K562 (cell line): ENCODE measurements at regions not wholly inside any gene's neighbourhood (a gene's known extent, or its start where the extent isn't known, plus 50 kb on each side); places are given as distances from the start of the nearest gene placed in this dataset.

Experiments
- BRF1 ChIP-seq: IDR thresholded peaks from 3 replicates; pipeline ENCODE4 v1.6.1; 2011; ENCODE audit warnings: borderline replicate concordance, mild to moderate bottlenecking; ENCODE audit not compliant: insufficient read length; ENCODE audit errors: extremely low read depth
- BRF2 ChIP-seq: IDR thresholded peaks from 3 replicates; pipeline ENCODE4 v1.6.1; 2011; ENCODE audit warnings: borderline replicate concordance, mild to moderate bottlenecking; ENCODE audit not compliant: insufficient read length, insufficient read depth
- CREB3 ChIP-seq: fragments of 450-650 bp; conservative IDR thresholded peaks from 2 replicates; pipeline ENCODE4 v1.6.1; 2016; ENCODE audit warnings: missing genetic modification characterization, low read depth, mild to moderate bottlenecking, missing compliant biosample characterization, moderate library complexity
- DMBX1 ChIP-seq: fragments of 250-450 bp; sonication (Bioruptor Pico); IDR thresholded peaks from 2 replicates; pipeline ENCODE4 v1.8.0; 2022; ENCODE audit warnings: inconsistent platforms, mild to moderate bottlenecking, moderate library complexity, borderline replicate concordance
- EP300 ChIP-seq: IDR thresholded peaks from 2 replicates; pipeline ENCODE4 v1.6.1; 2012; ENCODE audit warnings: low read length, improper control_type of control experiment
- ETV6 ChIP-seq, 3 experiments: fragments of 150-350 bp in 1 of 3; sonication (generic) in 1 of 3; formaldehyde crosslinking in 1 of 3; IDR thresholded peaks; 2 replicates each; pipeline versions ENCODE4 v1.6.1 to v1.8.0; 2014 to 2022; ENCODE audit warnings: borderline replicate concordance in 2 of 3, low read depth in 2 of 3, antibody characterized with exemption in 1 of 3, low read length in 1 of 3, mild to moderate bottlenecking in 1 of 3, missing genetic modification reagents in 1 of 3
- HDAC8 ChIP-seq: fragments of 450-650 bp; IDR thresholded peaks from 2 replicates; pipeline ENCODE4 v1.6.1; 2016; ENCODE audit warnings: mild to moderate bottlenecking, missing genetic modification characterization, moderate library complexity, missing compliant biosample characterization
- HMG20A ChIP-seq: fragments of 450-650 bp; formaldehyde crosslinking; conservative IDR thresholded peaks from 2 replicates; pipeline ENCODE4 v1.4.0; 2020; ENCODE audit warnings: mild to moderate bottlenecking, mixed read lengths
- JUND ChIP-seq, 2 experiments: IDR thresholded peaks; 2 replicates in 1 of 2; 3 replicates in 1 of 2; pipeline ENCODE4 v1.6.1; 2011; ENCODE audit warnings: borderline replicate concordance in 2 of 2, low read depth in 2 of 2, low read length in 2 of 2, improper control_type of control experiment in 1 of 2, missing biosample characterization in 1 of 2, missing genetic modification characterization in 1 of 2, missing genetic modification reagents in 1 of 2
- KDM4B ChIP-seq, 2 experiments: fragments of 450-650 bp in 1 of 2; sonication (generic) in 1 of 2; IDR thresholded peaks; 2 replicates each; pipeline ENCODE4 v1.6.1; 2016 to 2017; ENCODE audit warnings: borderline replicate concordance in 2 of 2, antibody characterized with exemption in 1 of 2, low read depth in 1 of 2, mild to moderate bottlenecking in 1 of 2
- MCM5 ChIP-seq: fragments of 450-650 bp; IDR thresholded peaks from 2 replicates; pipeline ENCODE4 v1.6.1; 2016; ENCODE audit warnings: low read depth
- MLX ChIP-seq, 2 experiments: fragments of 450-650 bp in 1 of 2; sonication (generic) in 1 of 2; formaldehyde crosslinking; conservative IDR thresholded peaks; 2 replicates each; pipeline versions ENCODE4 v1.4.0 to v1.8.1; 2020 to 2022; ENCODE audit warnings: mild to moderate bottlenecking in 1 of 2, missing genetic modification reagents in 1 of 2
- NFXL1 ChIP-seq: fragments of 450-650 bp; formaldehyde crosslinking; IDR thresholded peaks from 2 replicates; pipeline ENCODE4 v1.4.0; 2021; ENCODE audit warnings: mild to moderate bottlenecking
- NONO ChIP-seq, 2 experiments: fragments of 200-400 bp in 1 of 2; fragments of 450-650 bp in 1 of 2; formaldehyde crosslinking in 1 of 2; IDR thresholded peaks; 2 replicates each; pipeline ENCODE4 v1.6.1; 2017; ENCODE audit warnings: low read depth in 2 of 2, mild to moderate bottlenecking in 2 of 2, moderate library complexity in 2 of 2, low read length in 1 of 2
- NUFIP1 ChIP-seq: fragments of 450-650 bp; IDR thresholded peaks from 2 replicates; pipeline ENCODE4 v1.6.1; 2018; ENCODE audit not compliant: partially characterized antibody
- OTX1 ChIP-seq: fragments of 450-650 bp; formaldehyde crosslinking; IDR thresholded peaks from 2 replicates; pipeline ENCODE4 v1.4.0; 2022; ENCODE audit warnings: mild to moderate bottlenecking
- RBM34 ChIP-seq: fragments of 200-400 bp; formaldehyde crosslinking; IDR thresholded peaks from 2 replicates; pipeline ENCODE4 v1.6.1; 2018; ENCODE audit warnings: low read length, borderline replicate concordance; ENCODE audit not compliant: insufficient read depth
- TAF9B ChIP-seq: fragments of 450-650 bp; IDR thresholded peaks from 2 replicates; pipeline ENCODE4 v1.6.1; 2018; ENCODE audit warnings: mild to moderate bottlenecking; ENCODE audit not compliant: partially characterized antibody
- ZFPM2 ChIP-seq: fragments of 250-450 bp; sonication (Bioruptor Pico); IDR thresholded peaks from 2 replicates; pipeline ENCODE4 v1.5.1; 2022; ENCODE audit warnings: mild to moderate bottlenecking
- ZKSCAN3 ChIP-seq: fragments of 250-450 bp; sonication (Bioruptor Pico); IDR thresholded peaks from 2 replicates; pipeline ENCODE4 v1.4.0; 2020
- ZNF324 ChIP-seq: fragments of 250-450 bp; sonication (Bioruptor Pico); IDR thresholded peaks from 2 replicates; pipeline ENCODE4 v1.4.0; 2020; ENCODE audit warnings: mild to moderate bottlenecking
- ZNF445 ChIP-seq: fragments of 250-450 bp; sonication (Bioruptor Pico); IDR thresholded peaks from 2 replicates; pipeline ENCODE4 v1.4.0; 2020; ENCODE audit warnings: low read depth, mild to moderate bottlenecking, moderate library complexity
- ZNF507 ChIP-seq: conservative IDR thresholded peaks from 2 replicates; pipeline ENCODE4 v1.6.1; 2017; ENCODE audit warnings: missing genetic modification characterization, missing compliant biosample characterization
- ZNF76 ChIP-seq: fragments of 250-450 bp; sonication (Bioruptor Pico); IDR thresholded peaks from 2 replicates; pipeline ENCODE4 v1.4.0; 2020; ENCODE audit warnings: mild to moderate bottlenecking, moderate library complexity, borderline replicate concordance
- ZNF780A ChIP-seq: fragments of 250-450 bp; sonication (Bioruptor Pico); IDR thresholded peaks from 2 replicates; pipeline ENCODE4 v1.5.0; 2021; ENCODE audit warnings: mild to moderate bottlenecking

- TF ChIP-seq ZNF507 (no peak), MLX (CRISPR knock-in tag; conservative IDR thresholded peaks at IDR 0.05) (no peak), MCM5 (no peak), ZNF445 (no peak), BRF1 (no peak), OTX1 (CRISPR knock-in tag) (no peak), JUND (IDR thresholded peaks at IDR 0.05; ENCODE audit: borderline replicate concordance, low read depth, low read length) (peak; percentile 59), JUND (tag; IDR thresholded peaks at IDR 0.05; ENCODE audit: borderline replicate concordance, low read depth, low read length) (peak; percentile 42; the same call in 1 of the 3 replicates), KDM4B (IDR thresholded peaks at IDR 0.05; ENCODE audit: borderline replicate concordance in 2 of 2, low read depth in 1 of 2) (no peak), ZNF780A (no peak), NONO (IDR thresholded peaks at IDR 0.05; ENCODE audit: low read depth in 2 of 2, low read length in 1 of 2) (peak in 1 of 2 experiments; percentile 43; a peak in 1 of 4 replicates), HMG20A (CRISPR knock-in tag) (no peak), RBM34 (no peak), BRF2 (no peak), DMBX1 (CRISPR knock-in tag) (no peak), NFXL1 (CRISPR knock-in tag) (no peak), ZFPM2 (CRISPR knock-in tag) (no peak), HDAC8 (no peak), ZKSCAN3 (CRISPR knock-in tag) (no peak), NUFIP1 (no peak), EP300 (peak; percentile 71), TAF9B (no peak), CREB3 (tag) (0 out of 2 replicates have a peak, but pooled peaks have one; percentile 21), ZNF324 (CRISPR knock-in tag) (no peak), ZNF76 (no peak), ETV6 (IDR thresholded peaks at IDR 0.05; ENCODE audit: borderline replicate concordance in 1 of 2, low read depth in 2 of 2, low read length in 1 of 2) (no peak), ETV6 (CRISPR knock-in tag; IDR thresholded peaks at IDR 0.05; ENCODE audit: borderline replicate concordance) (no peak)
Measured at GRCh38 chr1:181894439-181894859, 167.1 kb downstream of the ZNF648 start (continued).
